SU-DHL-6 (cell line): ENCODE measurements at regions not wholly inside any gene's neighbourhood (a gene's known extent, or its start where the extent isn't known, plus 50 kb on each side); places are given as distances from the start of the nearest gene placed in this dataset.

Experiments
- H2AFZ ChIP-seq: fragments of 200-600 bp; sonication (generic); 2 replicates; pipeline ENCODE4 v1.6.1; 2014; ENCODE audit warnings: low read depth, mild to moderate bottlenecking, moderate library complexity, mixed read lengths, antibody characterized with exemption, low read length; ENCODE audit not compliant: severe bottlenecking
- H3F3A ChIP-seq: fragments of 200-600 bp; shearing (Covaris generic); 2 replicates; pipeline ENCODE4 v1.6.0; 2016; ENCODE audit warnings: antibody characterized with exemption, mild to moderate bottlenecking; ENCODE audit not compliant: insufficient read depth
- H3K27ac ChIP-seq: fragments of 200-600 bp; sonication (generic); 2 replicates; pipeline ENCODE4 v1.5.1; 2016; ENCODE audit warnings: low read depth, mild to moderate bottlenecking, low read length, moderate library complexity, mixed read lengths
- H3K27me3 ChIP-seq: fragments of 200-600 bp; sonication (generic), shearing (Covaris generic); 2 replicates; pipeline ENCODE4 v1.6.0; 2014; ENCODE audit warnings: mild to moderate bottlenecking, low read length
- H3K36me3 ChIP-seq: fragments of 200-600 bp; sonication (generic); 2 replicates; pipeline ENCODE4 v1.6.1; 2014; ENCODE audit warnings: mild to moderate bottlenecking, low read length, mixed read lengths
- H3K4me2 ChIP-seq: fragments of 300-600, 200-600 bp; shearing (Covaris generic), sonication (generic); 2 replicates; pipeline ENCODE4 v1.6.0; 2014; ENCODE audit warnings: low read length, low read depth, mild to moderate bottlenecking; ENCODE audit not compliant: poor library complexity, severe bottlenecking
- H3K4me3 ChIP-seq: fragments of 200-600 bp; sonication (generic); 2 replicates; pipeline ENCODE4 v1.5.1; 2014; ENCODE audit warnings: antibody characterized with exemption, low read length, mild to moderate bottlenecking, mixed read lengths; ENCODE audit not compliant: insufficient read depth, poor library complexity, severe bottlenecking
- H3K79me2 ChIP-seq: fragments of 200-600 bp; sonication (generic); 2 replicates; pipeline ENCODE4 v1.6.1; 2014; ENCODE audit warnings: mild to moderate bottlenecking, low read length, moderate library complexity; ENCODE audit not compliant: insufficient read depth
- H3K9ac ChIP-seq: fragments of 200-600 bp; sonication (generic); 2 replicates; pipeline ENCODE4 v1.7.0; 2014; ENCODE audit warnings: mild to moderate bottlenecking, low read length
- H3K9me2 ChIP-seq: fragments of 200-600 bp; sonication (generic); replicated peaks from 2 replicates; pipeline ENCODE4 v1.6.1; 2014; ENCODE audit warnings: low read length; ENCODE audit not compliant: insufficient read depth
- H3K9me3 ChIP-seq: fragments of 200-600 bp; sonication (generic); 2 replicates; pipeline ENCODE4 v1.6.1; 2014; ENCODE audit warnings: low read length, mixed read lengths; ENCODE audit not compliant: insufficient read depth
- H4K20me1 ChIP-seq: fragments of 200-600 bp; sonication (generic); 2 replicates; pipeline ENCODE4 v1.6.1; 2014; ENCODE audit warnings: low read depth, mild to moderate bottlenecking, antibody characterized with exemption, low read length, moderate library complexity, mixed read lengths
- EZH2phosphoT487 ChIP-seq: fragments of 200-600 bp; sonication (generic), shearing (Covaris generic); conservative IDR thresholded peaks from 2 replicates; pipeline ENCODE4 v1.6.1; 2018; ENCODE audit warnings: mild to moderate bottlenecking, antibody characterized with exemption, low read length, moderate library complexity, mixed read lengths
- TF ChIP-seq, protein P1 (sequence below): fragments of 200-600 bp; sonication (generic); IDR thresholded peaks from one replicate; pipeline ENCODE4 v1.5.1; 2017; ENCODE audit warnings: antibody characterized with exemption, mild to moderate bottlenecking, low read length, moderate library complexity; ENCODE audit not compliant: insufficient read depth, poor library complexity, severe bottlenecking

DNA sequence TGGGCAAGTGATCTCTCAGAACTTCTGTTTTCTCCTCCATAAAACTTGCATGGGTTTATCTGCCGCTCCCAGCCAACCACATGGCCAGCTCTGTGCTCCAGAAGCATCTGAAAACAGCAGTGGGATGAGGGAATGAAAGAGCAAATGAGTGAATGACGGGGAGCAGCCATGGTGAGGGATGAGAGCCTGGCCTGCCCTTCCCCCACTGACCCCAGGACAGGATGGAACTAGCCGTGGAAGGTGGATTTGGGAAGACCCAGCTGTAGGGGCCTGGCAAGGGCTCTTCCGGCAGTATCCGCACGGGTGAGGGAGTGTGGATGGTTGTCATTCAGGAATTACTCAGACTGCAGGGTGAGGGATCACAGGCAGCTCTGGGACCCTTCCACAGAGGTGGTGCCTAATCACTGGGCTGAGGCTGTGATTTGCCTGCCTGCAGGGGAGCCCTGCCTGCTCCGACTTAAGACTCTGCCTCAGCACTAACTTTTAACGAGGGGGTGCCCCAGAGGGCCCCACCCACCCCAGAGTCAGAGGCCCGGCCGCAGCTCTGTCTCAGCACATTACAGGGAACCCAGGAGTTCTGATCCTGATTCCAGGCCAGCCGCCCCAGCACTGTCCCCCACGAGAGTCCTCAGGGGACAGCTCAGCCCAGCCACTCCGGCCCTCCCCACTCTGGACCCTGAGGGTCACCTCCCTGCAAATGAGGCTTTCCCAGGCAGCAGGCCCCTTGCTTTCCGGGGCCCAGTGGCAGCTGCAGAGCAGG lies 136.8 kb upstream of the C14orf180 start:
- Histone ChIP-seq H3K27me3 (no peaks in the 10 kb centered on the region), H3K9me2 (no peaks in the 10 kb centered on the region), H3K27ac (no peak overlapping the region), H3K4me2 (no peak overlapping the region), H4K20me1 (no peaks in the 10 kb centered on the region), H3K36me3 (no peaks in the 10 kb centered on the region), H3K9ac (no peak overlapping the region), H3K79me2 (no peaks in the 10 kb centered on the region), H3K9me3 (no peaks in the 10 kb centered on the region), H3F3A (no peaks in the 10 kb centered on the region), H2AFZ (no peak overlapping the region), H3K4me3 (no peak overlapping the region)
- TF ChIP-seq, protein P1, sequence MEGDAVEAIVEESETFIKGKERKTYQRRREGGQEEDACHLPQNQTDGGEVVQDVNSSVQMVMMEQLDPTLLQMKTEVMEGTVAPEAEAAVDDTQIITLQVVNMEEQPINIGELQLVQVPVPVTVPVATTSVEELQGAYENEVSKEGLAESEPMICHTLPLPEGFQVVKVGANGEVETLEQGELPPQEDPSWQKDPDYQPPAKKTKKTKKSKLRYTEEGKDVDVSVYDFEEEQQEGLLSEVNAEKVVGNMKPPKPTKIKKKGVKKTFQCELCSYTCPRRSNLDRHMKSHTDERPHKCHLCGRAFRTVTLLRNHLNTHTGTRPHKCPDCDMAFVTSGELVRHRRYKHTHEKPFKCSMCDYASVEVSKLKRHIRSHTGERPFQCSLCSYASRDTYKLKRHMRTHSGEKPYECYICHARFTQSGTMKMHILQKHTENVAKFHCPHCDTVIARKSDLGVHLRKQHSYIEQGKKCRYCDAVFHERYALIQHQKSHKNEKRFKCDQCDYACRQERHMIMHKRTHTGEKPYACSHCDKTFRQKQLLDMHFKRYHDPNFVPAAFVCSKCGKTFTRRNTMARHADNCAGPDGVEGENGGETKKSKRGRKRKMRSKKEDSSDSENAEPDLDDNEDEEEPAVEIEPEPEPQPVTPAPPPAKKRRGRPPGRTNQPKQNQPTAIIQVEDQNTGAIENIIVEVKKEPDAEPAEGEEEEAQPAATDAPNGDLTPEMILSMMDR, result no peak
- no peak for TF ChIP-seq EZH2phosphoT487

DNA sequence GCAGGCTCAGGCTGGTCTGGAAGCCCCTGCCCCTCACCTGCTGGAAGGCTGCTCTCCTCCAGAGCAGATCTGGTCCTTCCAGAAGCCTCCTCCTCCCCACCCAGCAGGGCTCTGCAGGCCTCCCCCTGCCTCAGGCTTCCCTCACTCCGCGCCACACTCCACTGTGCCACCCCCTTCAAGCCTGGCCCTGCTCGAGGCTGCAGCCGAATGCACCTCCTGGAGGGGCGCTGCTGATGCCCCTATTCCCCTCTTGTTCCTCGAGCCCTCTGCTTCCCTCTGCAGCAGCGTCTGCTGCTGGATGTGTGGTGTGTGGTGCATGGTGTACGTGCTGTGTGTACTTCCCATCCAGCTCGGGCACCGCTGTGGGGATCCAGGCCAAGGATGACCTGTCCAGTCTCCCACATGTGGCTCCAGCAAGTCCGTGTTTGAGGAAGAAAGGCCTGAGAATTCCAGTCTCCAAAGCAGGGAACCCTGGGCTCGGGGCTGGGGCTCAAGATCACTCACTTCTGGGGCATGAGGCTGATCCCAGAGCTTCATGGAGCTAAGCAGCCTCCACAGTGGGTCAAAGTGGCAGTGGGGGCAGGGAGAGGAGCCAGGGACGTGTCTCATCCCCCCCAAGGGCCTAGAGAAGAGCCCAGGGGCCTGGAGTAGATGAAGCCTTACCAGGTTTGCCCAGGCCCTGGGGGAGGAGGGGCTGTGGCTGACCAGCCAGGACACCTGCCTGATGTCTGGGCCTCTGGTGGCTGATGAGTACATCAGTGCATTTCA lies 136.0 kb upstream of the C14orf180 start:
- H4K20me1 ChIP-seq, result no peaks in the 10 kb centered on the region
- TF ChIP-seq, protein P1, result no peak
- no peak for TF ChIP-seq EZH2phosphoT487
- no peaks in the 10 kb centered on the region for H3K36me3 ChIP-seq
- H3K79me2 ChIP-seq, result no peaks in the 10 kb centered on the region
- H2AFZ ChIP-seq, result no peak overlapping the region
- H3K27me3 ChIP-seq, result no peaks in the 10 kb centered on the region
- no peak overlapping the region for H3K4me3 ChIP-seq
- H3F3A ChIP-seq, result no peaks in the 10 kb centered on the region
- H3K9me3 ChIP-seq, result no peaks in the 10 kb centered on the region
- no peaks in the 10 kb centered on the region for H3K9me2 ChIP-seq
- no peak overlapping the region for H3K4me2 ChIP-seq
- no peak overlapping the region for H3K27ac ChIP-seq
- no peak overlapping the region for H3K9ac ChIP-seq

DNA sequence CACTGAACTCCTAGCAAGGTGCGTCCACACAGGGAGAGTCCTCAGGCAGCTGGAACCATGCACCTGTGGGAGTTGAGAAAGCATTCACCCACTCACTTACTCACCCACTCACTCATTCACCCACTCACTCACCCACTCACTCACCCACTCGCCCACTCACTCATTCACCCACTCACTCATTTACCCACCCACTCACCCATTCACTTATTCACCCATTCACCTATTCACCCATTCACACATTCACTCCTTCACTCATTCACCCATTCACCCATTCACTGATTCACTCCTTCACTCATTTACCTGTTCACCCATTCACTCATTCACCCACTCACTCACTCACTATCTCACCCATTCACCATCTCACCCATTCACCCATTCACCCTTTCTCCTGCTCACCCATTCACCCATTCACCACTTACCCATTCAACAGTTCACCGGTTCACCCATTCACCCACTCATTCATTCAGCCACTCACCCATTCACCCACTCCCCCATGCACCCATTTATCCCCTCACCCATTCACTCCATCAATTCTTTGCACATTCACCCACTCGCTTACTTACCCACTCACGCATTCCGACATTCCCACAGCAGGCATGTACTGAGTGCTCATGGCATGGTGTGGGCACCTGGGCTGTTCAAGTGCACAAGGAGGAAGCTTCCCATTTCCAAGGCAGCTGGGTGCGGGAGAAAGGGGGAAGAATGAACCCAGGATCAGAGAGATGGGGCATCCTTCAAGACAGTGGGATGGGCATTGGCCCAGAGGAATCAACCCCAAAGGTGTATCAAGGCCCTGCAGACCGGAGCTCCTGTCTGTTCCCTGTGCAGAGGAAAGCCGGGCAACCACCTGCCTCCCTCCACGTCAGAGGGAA lies 135.2 kb upstream of the C14orf180 start:
- H3K9me2 ChIP-seq, result no peaks in the 10 kb centered on the region
- H3K4me2 ChIP-seq, result no peak overlapping the region
- no peaks in the 10 kb centered on the region for H3K27me3 ChIP-seq
- no peaks in the 10 kb centered on the region for H3F3A ChIP-seq
- no peaks in the 10 kb centered on the region for H3K9me3 ChIP-seq
- H3K27ac ChIP-seq, result no peak overlapping the region
- no peaks in the 10 kb centered on the region for H3K36me3 ChIP-seq
- no peak overlapping the region for H2AFZ ChIP-seq
- no peak overlapping the region for H3K9ac ChIP-seq
- no peaks in the 10 kb centered on the region for H3K79me2 ChIP-seq
- TF ChIP-seq EZH2phosphoT487, result no peak
- TF ChIP-seq, protein P1, result no peak
- no peaks in the 10 kb centered on the region for H4K20me1 ChIP-seq
- no peak overlapping the region for H3K4me3 ChIP-seq
